K562 (cell line): ENCODE measurements at regions not wholly inside any gene's neighbourhood (a gene's known extent, or its start where the extent isn't known, plus 50 kb on each side); places are given as distances from the start of the nearest gene placed in this dataset.

Experiments used
- BRF1 ChIP-seq: IDR thresholded peaks from 3 replicates; pipeline ENCODE4 v1.6.1; 2011; ENCODE audit warnings: borderline replicate concordance, mild to moderate bottlenecking; ENCODE audit not compliant: insufficient read length; ENCODE audit errors: extremely low read depth
- E2F3 ChIP-seq: fragments of 250-450 bp; sonication (Bioruptor Pico); IDR thresholded peaks from 2 replicates; pipeline ENCODE4 v1.4.0; 2020; ENCODE audit warnings: mild to moderate bottlenecking
- EGR1 ChIP-seq: fragments of 450-650 bp; conservative IDR thresholded peaks from 2 replicates; pipeline ENCODE4 v1.6.1; 2017; ENCODE audit warnings: mild to moderate bottlenecking
- EHMT2 ChIP-seq: fragments of 450-650 bp; IDR thresholded peaks from 2 replicates; pipeline ENCODE4 v1.6.1; 2018; ENCODE audit warnings: antibody characterized with exemption
- ESRRA ChIP-seq: fragments of 450-650 bp; IDR thresholded peaks from 2 replicates; pipeline ENCODE4 v1.6.1; 2014; ENCODE audit warnings: low read depth, mild to moderate bottlenecking, moderate library complexity, borderline replicate concordance
- HIVEP1 ChIP-seq: fragments of 250-450 bp; sonication (Bioruptor Pico); IDR thresholded peaks from 2 replicates; pipeline ENCODE4 v1.4.0; 2020; ENCODE audit warnings: mild to moderate bottlenecking
- KDM2B ChIP-seq: fragments of 250-450 bp; sonication (Bioruptor Pico); IDR thresholded peaks from 2 replicates; pipeline ENCODE4 v1.8.0; 2021; ENCODE audit warnings: mild to moderate bottlenecking, moderate library complexity
- MBD1 ChIP-seq: fragments of 250-450 bp; sonication (Bioruptor Pico); IDR thresholded peaks from 2 replicates; pipeline ENCODE4 v1.8.0; 2022; ENCODE audit warnings: inconsistent platforms
- PHF8 ChIP-seq: fragments of 200-600 bp; sonication (generic); IDR thresholded peaks from 2 replicates; pipeline ENCODE4 v1.6.1; 2012; ENCODE audit warnings: mixed run types, mild to moderate bottlenecking, inconsistent platforms, low read length, moderate library complexity, borderline replicate concordance
- PURB ChIP-seq: sonication (generic); formaldehyde crosslinking; IDR thresholded peaks from 2 replicates; pipeline ENCODE4 v1.9.0; 2021; ENCODE audit warnings: low read depth, mild to moderate bottlenecking, missing genetic modification reagents
- RBFOX2 ChIP-seq: fragments of 200-400 bp; formaldehyde crosslinking; IDR thresholded peaks from 2 replicates; pipeline ENCODE4 v1.6.1; 2017; ENCODE audit warnings: low read depth, mild to moderate bottlenecking, low read length, moderate library complexity
- SMAD1 ChIP-seq: fragments of 150-350 bp; IDR thresholded peaks from 2 replicates; pipeline ENCODE4 v1.6.1; 2014; ENCODE audit warnings: low read length, low read depth; ENCODE audit not compliant: partially characterized antibody
- SUPT5H ChIP-seq: fragments of 450-650 bp; IDR thresholded peaks from 2 replicates; pipeline ENCODE4 v1.6.1; 2016
- TARDBP ChIP-seq: fragments of 450-650 bp; IDR thresholded peaks from 2 replicates; pipeline ENCODE4 v1.6.1; 2016
- ZNF232 ChIP-seq: sonication (generic); formaldehyde crosslinking; IDR thresholded peaks from 2 replicates; pipeline ENCODE4 v1.8.0; 2022; ENCODE audit warnings: mild to moderate bottlenecking, missing genetic modification reagents
- ZNF277 ChIP-seq: fragments of 250-450 bp; sonication (Bioruptor Pico); IDR thresholded peaks from 2 replicates; pipeline ENCODE4 v1.8.0; 2022; ENCODE audit warnings: inconsistent platforms, mild to moderate bottlenecking, moderate library complexity, borderline replicate concordance
- ZNF518B ChIP-seq: fragments of 250-450 bp; sonication (Bioruptor Pico); IDR thresholded peaks from 2 replicates; pipeline ENCODE4 v1.5.0; 2021; ENCODE audit warnings: mild to moderate bottlenecking, moderate library complexity
- ZNF609 ChIP-seq: sonication (generic); formaldehyde crosslinking; IDR thresholded peaks from 2 replicates; pipeline ENCODE4 v1.8.1; 2023; ENCODE audit warnings: missing genetic modification reagents, mild to moderate bottlenecking, borderline replicate concordance
- ZZZ3 ChIP-seq: fragments of 450-650 bp; IDR thresholded peaks from 2 replicates; pipeline ENCODE4 v1.6.1; 2016; ENCODE audit warnings: antibody characterized with exemption, mild to moderate bottlenecking, moderate library complexity

- TF ChIP-seq ZNF609 (CRISPR knock-in tag): no peak
- no peak for TF ChIP-seq BRF1
- no peak for TF ChIP-seq PHF8
- TF ChIP-seq EGR1: no peak
- TF ChIP-seq ZZZ3: no peak
- TF ChIP-seq MBD1 (CRISPR knock-in tag): no peak
- TF ChIP-seq ZNF232 (CRISPR knock-in tag): no peak; the same call in 1 of the 2 replicates
- 0 out of 2 replicates have a peak, but pooled peaks have one; percentile 7 for TF ChIP-seq SUPT5H
- no peak for TF ChIP-seq PURB
- no peak for TF ChIP-seq HIVEP1 (CRISPR knock-in tag)
- no peak for TF ChIP-seq EHMT2
- no peak for TF ChIP-seq ESRRA
- TF ChIP-seq SMAD1: no peak
- TF ChIP-seq E2F3: no peak
- no peak for TF ChIP-seq ZNF518B (CRISPR knock-in tag)
- TF ChIP-seq ZNF277 (CRISPR knock-in tag): no peak
- no peak for TF ChIP-seq KDM2B
- no peak for TF ChIP-seq RBFOX2
- TF ChIP-seq TARDBP: no peak
Measured at GRCh38 chr6:27806981-27807440, 105.2 kb downstream of the OR2B2 start (continued).
